MCF 10A (cell line): ENCODE measurements at regions not wholly inside any gene's neighbourhood (a gene's known extent, or its start where the extent isn't known, plus 50 kb on each side); places are given as distances from the start of the nearest gene placed in this dataset.

Source experiments
- BruUV-seq: library from RNA; stranded (reverse); fragments of 400-500 nt; replicated peaks from 2 replicates; lab custom pipeline; 2021; lab: Mats Ljungman, UMichigan
- CTCF ChIA-PET: fragments of 300-600 bp; sonication (Branson Sonifier 250); formaldehyde crosslinking; extraction: SDS; loops from one replicate; lab custom pipeline; 2021; ENCODE audit warnings: antibody characterized with exemption, inconsistent platforms; lab: Yijun Ruan, JAX
- POLR2A ChIA-PET: fragments of 300-600, 350-650 bp; sonication (Branson Sonifier 250); formaldehyde crosslinking; extraction: SDS; loops from one replicate; lab custom pipeline; 2020; ENCODE audit warnings: antibody characterized with exemption, inconsistent platforms; lab: Yijun Ruan, JAX
- DNase-seq: peaks from one replicate; pipeline ENCODE4 v3.0.0-alpha.2; 2018; ENCODE audit not compliant: unreplicated experiment
- H3K27ac Mint-ChIP-seq: one replicate; pipeline ENCODE4 v1.8.0; 2022; ENCODE audit warnings: mild to moderate bottlenecking, low read depth, mixed read lengths; ENCODE audit not compliant: unreplicated experiment
- H3K27me3 Mint-ChIP-seq: one replicate; pipeline ENCODE4 v1.8.0; 2022; ENCODE audit warnings: mixed read lengths; ENCODE audit not compliant: insufficient read depth, unreplicated experiment
- H3K36me3 Mint-ChIP-seq: one replicate; pipeline ENCODE4 v1.8.0; 2022; ENCODE audit warnings: mild to moderate bottlenecking, moderate library complexity, mixed read lengths; ENCODE audit not compliant: insufficient read depth, unreplicated experiment
- H3K4me1 Mint-ChIP-seq: one replicate; pipeline ENCODE4 v1.8.0; 2022; ENCODE audit warnings: mixed read lengths; ENCODE audit not compliant: insufficient read depth, unreplicated experiment
- H3K4me3 Mint-ChIP-seq: one replicate; pipeline ENCODE4 v1.8.0; 2022; ENCODE audit warnings: mild to moderate bottlenecking, moderate library complexity, mixed read lengths; ENCODE audit not compliant: unreplicated experiment
- H3K9me3 Mint-ChIP-seq: one replicate; pipeline ENCODE4 v1.8.0; 2022; ENCODE audit warnings: mixed read lengths; ENCODE audit not compliant: unreplicated experiment
- intact Hi-C: fragments of 100-400 bp; cut with micrococcal nuclease; formaldehyde crosslinking; loops from 2 replicates; pipeline ENCODE4 v1.14.1; 2022
- TF ChIP-seq, protein P1 (sequence below): fragments of 200-600 bp; IDR thresholded peaks from one replicate; pipeline ENCODE4 v1.8.0; 2022; ENCODE audit warnings: antibody characterized with exemption, mild to moderate bottlenecking; ENCODE audit not compliant: unreplicated experiment

DNA sequence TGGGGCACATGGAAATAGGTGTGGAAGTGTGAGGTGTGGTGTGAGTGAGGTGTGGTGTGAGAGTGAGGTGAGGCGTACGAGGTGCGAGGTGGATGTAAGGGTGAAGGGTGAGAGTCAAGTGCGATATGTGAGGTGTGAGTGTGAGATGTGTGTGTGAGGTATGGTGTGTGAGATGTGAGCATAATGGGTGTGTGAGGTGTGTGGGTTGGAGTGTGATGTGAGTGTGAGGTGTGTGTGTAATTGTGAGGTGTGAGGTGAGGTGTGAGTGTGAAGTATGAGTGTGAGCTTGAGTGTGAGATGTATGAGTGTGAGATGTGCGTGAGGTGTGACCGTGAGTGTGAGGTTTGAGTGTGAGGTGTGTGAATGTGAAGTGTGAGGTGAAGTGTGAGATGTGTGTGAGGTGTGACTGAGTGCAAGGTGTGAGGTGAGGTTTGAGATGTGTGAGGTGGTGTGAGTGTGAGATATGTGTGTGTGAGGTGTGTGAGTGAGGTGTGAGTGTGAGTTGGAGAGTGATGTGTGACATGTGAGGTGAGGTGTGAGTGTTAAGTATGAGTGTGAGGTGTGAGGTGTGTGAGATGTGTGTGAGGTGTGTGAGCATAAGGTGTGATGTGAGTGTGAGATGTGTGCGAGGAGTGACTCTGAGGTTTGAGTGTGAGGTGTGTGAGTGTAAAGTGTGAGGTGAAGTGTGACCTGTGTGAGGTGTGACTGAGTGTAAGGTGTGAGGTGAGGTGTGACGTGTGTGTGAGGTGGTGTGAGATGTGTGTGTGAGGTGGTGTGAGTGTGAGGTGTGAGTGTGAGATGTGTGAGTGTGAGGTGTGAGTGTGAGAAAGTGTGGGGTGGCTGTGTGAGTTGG is 354.0 kb downstream of the FOXL1 start:
- POLR2A ChIA-PET = no interaction called here
- CTCF ChIA-PET = no interaction called here
- TF ChIP-seq, protein P1, sequence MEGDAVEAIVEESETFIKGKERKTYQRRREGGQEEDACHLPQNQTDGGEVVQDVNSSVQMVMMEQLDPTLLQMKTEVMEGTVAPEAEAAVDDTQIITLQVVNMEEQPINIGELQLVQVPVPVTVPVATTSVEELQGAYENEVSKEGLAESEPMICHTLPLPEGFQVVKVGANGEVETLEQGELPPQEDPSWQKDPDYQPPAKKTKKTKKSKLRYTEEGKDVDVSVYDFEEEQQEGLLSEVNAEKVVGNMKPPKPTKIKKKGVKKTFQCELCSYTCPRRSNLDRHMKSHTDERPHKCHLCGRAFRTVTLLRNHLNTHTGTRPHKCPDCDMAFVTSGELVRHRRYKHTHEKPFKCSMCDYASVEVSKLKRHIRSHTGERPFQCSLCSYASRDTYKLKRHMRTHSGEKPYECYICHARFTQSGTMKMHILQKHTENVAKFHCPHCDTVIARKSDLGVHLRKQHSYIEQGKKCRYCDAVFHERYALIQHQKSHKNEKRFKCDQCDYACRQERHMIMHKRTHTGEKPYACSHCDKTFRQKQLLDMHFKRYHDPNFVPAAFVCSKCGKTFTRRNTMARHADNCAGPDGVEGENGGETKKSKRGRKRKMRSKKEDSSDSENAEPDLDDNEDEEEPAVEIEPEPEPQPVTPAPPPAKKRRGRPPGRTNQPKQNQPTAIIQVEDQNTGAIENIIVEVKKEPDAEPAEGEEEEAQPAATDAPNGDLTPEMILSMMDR = no peak
- Mint-ChIP-seq H3K27me3 (no peaks in the 10 kb centered on the region), H3K36me3 (no peaks in the 10 kb centered on the region), H3K9me3 (no peaks in the 10 kb centered on the region), H3K27ac (no peak overlapping the region), H3K4me3 (no peak overlapping the region), H3K4me1 (no peaks in the 10 kb centered on the region)
- intact Hi-C loops = no loop called here
- BruUV-seq = no TSS peak
- no peak for DNase-seq

GRCh38 chr16:86934581-86935375 is 356.4 kb downstream of the FOXL1 start:
- no peak overlapping the region for H3K27ac Mint-ChIP-seq
- CTCF ChIA-PET = interaction anchor here (0.6 to 0.9 kb wide), 2 partner anchors 14 to 128 kb away, joined by 3 to 4 read pairs; no protein-coding TSS in a partner anchor
- H3K36me3 Mint-ChIP-seq = no peaks in the 10 kb centered on the region
- no peaks in the 10 kb centered on the region for H3K4me1 Mint-ChIP-seq
- BruUV-seq = no TSS peak
- intact Hi-C loops = no loop called here
- H3K27me3 Mint-ChIP-seq = no peaks in the 10 kb centered on the region
- no peak overlapping the region for H3K4me3 Mint-ChIP-seq
- no peak for DNase-seq
- peaks cover 4% of the 10 kb centered on the region for H3K9me3 Mint-ChIP-seq
- TF ChIP-seq, protein P1 = no peak
- POLR2A ChIA-PET = interaction anchor here (0.6 to 0.7 kb wide), 2 partner anchors 119 to 235 kb away, joined by 3 read pairs; no protein-coding TSS in a partner anchor

DNA sequence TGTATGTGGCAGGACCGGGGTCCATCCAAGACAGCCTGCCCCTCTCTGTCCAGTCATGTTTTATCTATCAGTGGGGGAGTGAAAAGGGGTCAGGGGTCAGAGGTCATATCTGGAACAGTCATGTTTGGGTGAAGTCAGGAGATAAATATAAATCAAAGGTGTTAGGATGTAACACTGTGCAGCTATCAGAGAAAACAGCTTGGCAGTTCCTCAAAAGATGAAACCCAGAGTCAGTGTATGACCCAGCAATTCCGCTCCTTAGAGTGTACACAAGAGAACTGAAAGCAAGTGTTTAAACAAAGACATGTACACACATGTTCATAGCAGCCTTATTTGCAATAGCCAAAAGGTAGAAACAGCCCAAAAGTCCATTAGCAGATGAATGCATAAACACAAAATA is 361.3 kb downstream of the FOXL1 start:
- Mint-ChIP-seq H3K4me1 (no peaks in the 10 kb centered on the region), H3K9me3 (peaks cover 10% of the 10 kb centered on the region), H3K4me3 (no peak overlapping the region), H3K36me3 (no peaks in the 10 kb centered on the region), H3K27me3 (no peaks in the 10 kb centered on the region), H3K27ac (no peak overlapping the region)
- intact Hi-C loops = no loop called here
- no TSS peak for BruUV-seq
- CTCF ChIA-PET = no interaction called here
- TF ChIP-seq, protein P1 = no peak
- POLR2A ChIA-PET = no interaction called here
- no peak for DNase-seq

GRCh38 chr16:86941731-86942130 is 363.4 kb downstream of the FOXL1 start:
- no peaks in the 10 kb centered on the region for H3K36me3 Mint-ChIP-seq
- BruUV-seq = no TSS peak
- H3K4me1 Mint-ChIP-seq = no peaks in the 10 kb centered on the region
- peaks cover 10% of the 10 kb centered on the region for H3K9me3 Mint-ChIP-seq
- TF ChIP-seq, protein P1 = no peak
- H3K27me3 Mint-ChIP-seq = no peaks in the 10 kb centered on the region
- CTCF ChIA-PET = no interaction called here
- intact Hi-C loops = no loop called here
- POLR2A ChIA-PET = no interaction called here
- no peak for DNase-seq
- H3K27ac Mint-ChIP-seq = no peak overlapping the region
- no peak overlapping the region for H3K4me3 Mint-ChIP-seq
